WERI-Rb-1 (cell line): ENCODE measurements at regions not wholly inside any gene's neighbourhood (a gene's known extent, or its start where the extent isn't known, plus 50 kb on each side); places are given as distances from the start of the nearest gene placed in this dataset.

Experiments used
- DNase-seq: peaks from one replicate; pipeline ENCODE4 v3.0.0-alpha.2; 2020
- H3K27ac ChIP-seq: fragments of 250-450 bp; sonication (Bioruptor Pico); 2 replicates; pipeline ENCODE4 v1.5.1; 2020; ENCODE audit warnings: mild to moderate bottlenecking, moderate library complexity
- H3K27me3 ChIP-seq: fragments of 250-450 bp; sonication (Bioruptor Pico); 2 replicates; pipeline ENCODE4 v1.5.1; 2021; ENCODE audit warnings: mild to moderate bottlenecking, low read depth, moderate library complexity; ENCODE audit not compliant: insufficient read depth, severe bottlenecking
- H3K36me3 ChIP-seq: fragments of 250-450 bp; sonication (Bioruptor Pico); 2 replicates; pipeline ENCODE4 v1.5.1; 2020; ENCODE audit warnings: mild to moderate bottlenecking, moderate library complexity
- H3K4me3 ChIP-seq: 2 replicates; pipeline ENCODE4 v1.5.1; 2011; ENCODE audit warnings: low read depth, mild to moderate bottlenecking, control low read depth, low read length
- H3K9me3 ChIP-seq: fragments of 250-450 bp; sonication (Bioruptor Pico); 2 replicates; pipeline ENCODE4 v1.5.1; 2021; ENCODE audit warnings: mild to moderate bottlenecking, moderate library complexity; ENCODE audit not compliant: severe bottlenecking
- TF ChIP-seq, protein P1 (sequence below): IDR thresholded peaks from 2 replicates; pipeline ENCODE4 v1.5.1; 2011; ENCODE audit warnings: low read depth, mild to moderate bottlenecking, control low read depth, inconsistent platforms, low read length

DNA sequence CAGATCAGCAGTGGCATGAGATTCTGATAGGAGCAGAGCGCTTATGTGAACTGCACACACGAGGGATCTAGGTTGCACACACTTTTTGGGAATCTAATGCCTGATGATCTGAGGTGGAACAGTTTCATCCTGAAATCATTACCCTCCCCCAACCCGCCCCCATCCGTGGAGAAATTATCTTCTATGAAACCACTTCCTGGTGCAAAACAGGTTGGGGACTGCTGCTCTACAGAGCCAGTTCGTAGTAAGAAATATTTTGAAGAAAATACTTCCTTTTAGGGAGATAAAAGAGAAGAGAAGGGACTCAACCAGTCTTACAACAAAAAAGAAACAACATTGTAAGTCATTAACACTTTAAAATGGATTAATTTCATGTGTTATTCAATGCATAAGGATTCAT is 1308.2 kb downstream of the GATA3 start:
- DNase-seq, result no peak
- Histone ChIP-seq H3K36me3 (no peaks in the 10 kb centered on the region), H3K9me3 (no peaks in the 10 kb centered on the region), H3K4me3 (no peak overlapping the region), H3K27ac (no peak overlapping the region), H3K27me3 (no peaks in the 10 kb centered on the region)
- TF ChIP-seq, protein P1, sequence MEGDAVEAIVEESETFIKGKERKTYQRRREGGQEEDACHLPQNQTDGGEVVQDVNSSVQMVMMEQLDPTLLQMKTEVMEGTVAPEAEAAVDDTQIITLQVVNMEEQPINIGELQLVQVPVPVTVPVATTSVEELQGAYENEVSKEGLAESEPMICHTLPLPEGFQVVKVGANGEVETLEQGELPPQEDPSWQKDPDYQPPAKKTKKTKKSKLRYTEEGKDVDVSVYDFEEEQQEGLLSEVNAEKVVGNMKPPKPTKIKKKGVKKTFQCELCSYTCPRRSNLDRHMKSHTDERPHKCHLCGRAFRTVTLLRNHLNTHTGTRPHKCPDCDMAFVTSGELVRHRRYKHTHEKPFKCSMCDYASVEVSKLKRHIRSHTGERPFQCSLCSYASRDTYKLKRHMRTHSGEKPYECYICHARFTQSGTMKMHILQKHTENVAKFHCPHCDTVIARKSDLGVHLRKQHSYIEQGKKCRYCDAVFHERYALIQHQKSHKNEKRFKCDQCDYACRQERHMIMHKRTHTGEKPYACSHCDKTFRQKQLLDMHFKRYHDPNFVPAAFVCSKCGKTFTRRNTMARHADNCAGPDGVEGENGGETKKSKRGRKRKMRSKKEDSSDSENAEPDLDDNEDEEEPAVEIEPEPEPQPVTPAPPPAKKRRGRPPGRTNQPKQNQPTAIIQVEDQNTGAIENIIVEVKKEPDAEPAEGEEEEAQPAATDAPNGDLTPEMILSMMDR, result no peak

DNA sequence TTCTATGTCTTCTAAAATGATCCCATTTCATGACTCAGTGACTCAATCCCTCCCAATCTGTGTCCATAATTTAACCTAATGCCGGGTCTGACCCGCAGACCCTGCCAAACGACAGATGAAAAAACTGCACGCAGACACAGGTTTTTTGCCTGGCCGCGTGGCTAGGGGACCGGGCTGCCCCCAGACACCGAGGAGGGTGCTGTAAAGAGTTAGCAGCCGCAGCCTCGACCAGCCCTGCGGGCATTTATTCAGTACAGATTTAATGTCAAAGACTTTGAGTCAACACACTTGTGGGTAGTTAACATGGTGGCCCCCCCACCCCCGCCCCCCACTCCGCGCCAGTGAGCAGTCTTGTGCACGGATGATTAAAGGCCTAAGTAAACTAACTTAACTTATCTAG is 1324.7 kb downstream of the GATA3 start:
- no peak overlapping the region for H3K27ac ChIP-seq

DNA sequence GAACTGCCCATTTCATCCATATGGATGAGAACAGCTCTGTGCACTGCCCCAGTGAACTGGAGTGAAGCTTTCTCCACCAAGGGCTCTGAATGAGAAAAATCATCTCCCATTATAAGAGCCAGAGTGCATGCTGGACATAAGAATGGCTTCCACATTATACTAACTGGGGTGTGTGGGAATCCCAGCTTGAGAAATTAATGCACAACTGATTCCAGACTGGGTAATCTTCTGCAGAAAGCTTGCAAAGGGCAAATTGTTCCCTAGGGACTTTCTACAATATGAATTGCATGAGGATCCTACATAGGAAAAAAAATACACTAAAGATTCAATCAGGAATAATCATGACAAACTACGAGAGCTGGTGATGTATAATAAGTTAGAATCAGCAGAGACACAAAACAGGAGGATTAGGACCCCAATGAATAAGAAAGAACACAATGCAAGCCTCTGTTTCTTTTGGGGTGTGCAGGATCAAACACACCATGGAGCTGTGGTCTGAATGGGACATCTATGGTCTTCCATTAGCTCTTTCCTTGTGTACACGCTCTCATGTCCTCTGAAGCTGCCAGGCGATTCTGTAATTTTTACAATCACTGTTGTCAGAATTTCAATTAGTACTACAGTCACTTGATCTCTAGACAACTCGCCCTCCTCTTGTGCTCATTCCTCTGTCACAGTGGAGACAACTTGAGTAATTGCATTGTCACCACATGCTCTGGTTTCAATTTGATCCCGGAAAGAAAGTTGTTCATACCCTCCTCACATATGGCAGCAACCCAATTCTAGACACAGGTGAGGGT is 1327.4 kb downstream of the GATA3 start:
- DNase-seq, result no peak
- no peak overlapping the region for H3K4me3 ChIP-seq
- H3K9me3 ChIP-seq, result no peaks in the 10 kb centered on the region
- no peak overlapping the region for H3K27ac ChIP-seq
- no peaks in the 10 kb centered on the region for H3K36me3 ChIP-seq
- no peaks in the 10 kb centered on the region for H3K27me3 ChIP-seq
- TF ChIP-seq, protein P1, result no peak

More for the DNA sequence above, 1324.7 kb downstream of the GATA3 start:
- Histone ChIP-seq H3K27me3 (no peaks in the 10 kb centered on the region), H3K4me3 (no peak overlapping the region), H3K9me3 (no peaks in the 10 kb centered on the region), H3K36me3 (no peaks in the 10 kb centered on the region)
- DNase-seq, result no peak
- TF ChIP-seq, protein P1, result no peak

DNA sequence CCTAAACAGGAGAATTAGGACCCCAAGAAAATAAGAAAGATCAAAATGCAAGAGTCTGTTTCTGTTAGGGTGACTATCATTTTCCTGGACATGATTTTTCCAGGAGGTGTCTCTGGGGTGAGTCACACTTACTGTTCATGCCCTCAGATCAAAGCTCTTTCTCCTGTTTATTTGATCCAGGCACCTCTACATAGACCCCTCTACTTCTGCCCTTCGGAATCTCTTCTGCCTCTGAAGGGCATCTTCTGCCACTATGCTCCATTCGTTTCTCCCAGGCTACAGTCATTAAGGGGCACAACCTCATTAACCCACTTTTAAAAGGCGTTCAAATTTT is 1328.0 kb downstream of the GATA3 start:
- TF ChIP-seq, protein P1, result no peak
- no peak overlapping the region for H3K27ac ChIP-seq
- H3K36me3 ChIP-seq, result no peaks in the 10 kb centered on the region
- H3K9me3 ChIP-seq, result no peaks in the 10 kb centered on the region
- H3K27me3 ChIP-seq, result no peaks in the 10 kb centered on the region
- no peak overlapping the region for H3K4me3 ChIP-seq
- no peak for DNase-seq

DNA sequence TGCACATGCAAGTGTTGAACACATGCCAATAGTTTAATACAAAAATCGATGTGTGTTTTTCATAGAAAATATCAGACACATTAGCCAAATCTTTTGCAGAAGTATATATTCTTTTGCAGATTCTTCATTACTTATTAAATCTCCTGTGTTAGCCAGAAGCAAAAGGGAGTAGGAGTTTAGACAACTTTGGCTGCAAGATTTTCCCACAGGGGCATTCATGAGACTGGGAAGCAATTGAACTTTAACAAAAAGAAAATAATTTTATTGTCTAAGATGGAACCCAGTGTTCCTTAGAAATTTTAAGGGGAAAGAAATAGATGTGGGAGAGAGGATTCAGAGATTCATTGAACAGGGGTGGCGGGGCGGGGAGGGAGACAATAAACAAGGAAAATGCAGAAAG is 1336.0 kb downstream of the GATA3 start:
- Histone ChIP-seq H3K4me3 (no peak overlapping the region), H3K36me3 (no peaks in the 10 kb centered on the region), H3K27ac (no peak overlapping the region), H3K9me3 (no peaks in the 10 kb centered on the region), H3K27me3 (no peaks in the 10 kb centered on the region)
- TF ChIP-seq, protein P1, result no peak
- no peak for DNase-seq
